ENCODE measurements at regions not wholly inside any gene's neighbourhood (a gene's known extent, or its start where the extent isn't known, plus 50 kb on each side); places are given as distances from the start of the nearest gene placed in this dataset.

GRCh38 chr14:22452330-22452729, 136.7 kb downstream of the DAD1 start:
- DNase-seq (ENCODE audit: low spot score) = no peak

DNA sequence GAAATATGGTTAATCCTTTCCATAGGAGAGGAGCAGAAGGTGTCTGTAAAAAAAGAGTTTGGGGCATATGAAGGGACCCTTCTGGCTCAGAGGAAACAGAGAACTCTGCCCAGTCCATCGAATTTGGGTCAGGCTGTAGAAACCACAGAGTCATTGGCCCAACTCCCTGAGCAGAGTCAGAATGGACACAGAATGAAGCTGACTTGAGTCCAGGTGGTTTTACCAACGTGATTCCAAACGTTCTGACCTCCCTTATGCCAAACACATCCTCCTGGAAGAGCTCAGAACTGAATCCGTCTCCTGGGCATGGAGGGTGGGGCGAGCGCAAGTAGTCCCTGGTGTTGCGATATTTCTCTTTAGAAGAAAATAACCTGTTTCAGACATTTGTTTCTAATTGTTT, 138.8 kb downstream of the DAD1 start:
- no peak for DNase-seq (ENCODE audit: low spot score)

GRCh38 chr14:22449600-22449905, 139.5 kb downstream of the DAD1 start:
- no peak for DNase-seq (ENCODE audit: low spot score)

DNA sequence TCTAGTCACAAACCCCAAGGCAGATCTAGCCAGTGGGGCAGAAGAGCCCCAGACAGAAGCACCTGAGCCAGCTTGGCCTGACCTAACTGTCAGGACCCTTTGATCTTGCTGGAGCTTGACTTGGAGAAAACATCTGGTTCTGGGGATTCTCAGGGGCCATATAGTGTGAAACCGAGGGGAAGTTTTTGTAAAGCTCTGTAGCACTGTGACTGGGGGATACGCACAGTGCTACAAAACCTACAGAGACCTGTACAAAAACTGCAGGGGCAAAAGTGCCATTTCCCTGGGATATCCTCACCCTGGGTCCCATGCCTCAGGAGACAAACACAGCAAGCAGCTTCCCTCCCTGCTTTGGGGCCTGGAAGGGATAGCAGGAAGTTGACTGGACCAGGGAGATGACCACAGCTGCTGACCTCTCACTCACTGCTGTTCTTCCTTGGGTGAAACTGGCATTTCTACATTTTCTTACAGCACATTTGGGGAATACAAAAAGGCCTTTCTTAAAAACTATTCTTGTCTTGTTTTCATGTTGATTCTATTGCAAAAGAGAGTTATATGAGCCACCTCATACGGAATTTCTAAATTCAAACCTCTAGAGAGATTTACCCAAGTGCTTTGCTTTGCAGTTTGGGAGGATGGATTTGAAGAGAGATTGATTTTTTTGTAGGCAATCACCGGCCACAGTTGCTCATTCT, 140.0 kb downstream of the DAD1 start:
- DNase-seq (ENCODE audit: low spot score) = peak; percentile 33

DNA sequence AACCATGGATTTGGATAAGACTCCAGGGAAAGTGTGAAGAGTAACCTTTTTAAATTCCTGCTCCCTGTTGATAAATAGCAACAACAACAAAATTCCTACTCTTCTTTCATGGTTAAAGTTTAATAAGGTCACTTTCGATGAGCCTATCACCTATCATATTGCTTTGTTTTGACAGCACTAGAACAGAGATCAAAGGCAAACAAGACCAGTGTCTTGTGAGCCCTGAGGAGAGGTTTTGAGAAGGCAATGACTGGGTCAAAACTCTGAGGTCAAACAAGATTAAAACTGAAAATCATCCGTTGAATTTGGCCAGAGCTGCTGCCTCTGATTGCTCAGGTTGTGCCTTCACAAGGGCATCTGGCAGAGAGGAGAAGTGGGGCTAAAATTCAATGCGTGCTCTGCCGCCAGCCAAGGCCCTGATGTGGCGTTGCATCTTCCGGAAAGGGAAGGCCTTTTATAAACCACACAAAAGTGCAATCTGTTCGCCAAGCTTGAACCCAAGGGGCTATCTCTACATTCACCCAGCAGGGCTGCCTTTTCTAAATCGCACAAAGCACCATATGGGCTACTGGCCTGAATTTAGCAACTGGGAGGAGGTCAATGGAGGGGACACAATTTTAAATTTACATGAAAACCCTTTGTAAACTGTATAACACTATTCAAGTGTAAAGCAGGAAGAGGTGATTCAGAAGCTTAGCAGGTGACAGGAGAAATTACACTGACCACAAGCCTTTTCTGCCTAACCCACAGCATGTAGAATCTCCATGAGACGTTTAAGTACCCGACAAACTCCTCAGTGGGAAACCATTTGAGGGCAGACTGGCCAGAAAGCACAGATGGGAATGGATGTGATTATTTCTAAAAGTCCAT, 140.8 kb downstream of the DAD1 start:
- DNase-seq (ENCODE audit: low spot score) = no peak

DNA sequence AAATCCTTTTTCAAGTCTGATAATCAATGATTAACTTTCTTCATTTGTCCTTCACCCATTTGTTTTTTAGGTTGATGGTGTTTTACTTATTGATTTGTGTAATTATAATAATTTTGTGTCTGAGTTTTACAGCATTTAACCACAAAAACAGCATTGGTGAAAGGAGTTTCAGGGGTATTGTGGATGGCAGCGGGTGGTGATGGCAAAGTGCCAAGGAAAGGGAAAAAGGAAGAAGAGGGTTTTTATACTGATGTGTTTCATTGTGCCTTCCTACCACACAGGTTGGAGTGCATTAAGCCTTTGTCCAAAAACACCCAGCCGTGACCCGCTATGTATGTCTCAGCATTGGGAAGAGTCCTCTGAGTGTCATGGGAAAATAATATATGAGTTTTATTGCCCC, 150.3 kb downstream of the DAD1 start:
- DNase-seq (ENCODE audit: low spot score) = no peak

- no peak for DNase-seq (ENCODE audit: low spot score)
These were observed 154.0 kb downstream of the DAD1 start for GRCh38 chr14:22434901-22435550.

GRCh38 chr14:22434030-22434429, 155.0 kb downstream of the DAD1 start:
- DNase-seq (ENCODE audit: low spot score) = no peak

DNA sequence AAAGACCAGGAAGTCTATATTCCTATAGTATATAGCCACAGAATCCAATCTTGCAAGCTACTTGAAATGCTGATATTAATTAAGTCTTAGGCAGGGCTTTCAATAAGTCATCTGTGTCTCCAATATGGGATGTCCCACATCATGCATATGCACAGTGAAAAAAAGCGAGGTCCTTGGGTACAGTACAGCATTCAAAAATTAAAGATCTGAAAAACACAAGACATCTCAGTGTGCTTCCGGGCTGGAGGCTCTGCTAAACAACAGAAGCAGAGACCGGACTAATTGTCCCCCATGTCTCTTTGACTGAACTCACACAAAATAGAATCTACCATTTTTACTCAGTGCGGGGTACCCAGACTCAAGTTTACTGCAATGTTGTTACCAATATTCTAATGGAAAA, 156.0 kb downstream of the DAD1 start:
- DNase-seq (ENCODE audit: low spot score) = peak; percentile 44

DNA sequence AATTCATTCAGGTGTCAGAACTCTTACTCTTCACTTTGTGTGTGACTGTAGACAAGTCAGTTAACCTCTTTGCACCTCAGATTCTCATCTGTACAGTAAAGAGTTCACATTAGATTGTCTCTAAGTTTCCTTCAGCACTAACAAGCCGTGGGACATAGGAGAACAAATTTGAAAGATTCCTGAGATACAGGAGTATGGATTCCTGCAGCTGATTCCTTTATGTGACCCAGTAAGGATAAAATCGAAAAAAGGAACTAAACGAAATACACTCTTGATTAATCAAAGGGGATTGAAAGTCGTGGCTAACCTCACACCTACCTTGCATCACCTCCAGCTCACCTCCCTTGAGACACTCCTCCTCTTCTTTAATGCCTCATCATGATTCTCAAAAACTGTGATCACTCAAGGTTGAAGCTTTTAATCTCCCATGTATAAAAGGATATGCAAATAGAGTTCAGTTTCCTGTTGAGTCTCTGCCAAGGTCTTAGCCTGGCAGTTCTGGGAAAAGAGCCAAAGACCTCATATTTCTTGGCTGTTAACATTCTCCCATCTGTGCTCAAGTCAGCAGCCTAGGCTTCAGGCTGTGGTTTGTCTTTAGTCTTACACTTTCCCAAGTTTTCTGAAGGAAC, 156.6 kb downstream of the DAD1 start:
- DNase-seq (ENCODE audit: low spot score) = peak; percentile 92

DNA sequence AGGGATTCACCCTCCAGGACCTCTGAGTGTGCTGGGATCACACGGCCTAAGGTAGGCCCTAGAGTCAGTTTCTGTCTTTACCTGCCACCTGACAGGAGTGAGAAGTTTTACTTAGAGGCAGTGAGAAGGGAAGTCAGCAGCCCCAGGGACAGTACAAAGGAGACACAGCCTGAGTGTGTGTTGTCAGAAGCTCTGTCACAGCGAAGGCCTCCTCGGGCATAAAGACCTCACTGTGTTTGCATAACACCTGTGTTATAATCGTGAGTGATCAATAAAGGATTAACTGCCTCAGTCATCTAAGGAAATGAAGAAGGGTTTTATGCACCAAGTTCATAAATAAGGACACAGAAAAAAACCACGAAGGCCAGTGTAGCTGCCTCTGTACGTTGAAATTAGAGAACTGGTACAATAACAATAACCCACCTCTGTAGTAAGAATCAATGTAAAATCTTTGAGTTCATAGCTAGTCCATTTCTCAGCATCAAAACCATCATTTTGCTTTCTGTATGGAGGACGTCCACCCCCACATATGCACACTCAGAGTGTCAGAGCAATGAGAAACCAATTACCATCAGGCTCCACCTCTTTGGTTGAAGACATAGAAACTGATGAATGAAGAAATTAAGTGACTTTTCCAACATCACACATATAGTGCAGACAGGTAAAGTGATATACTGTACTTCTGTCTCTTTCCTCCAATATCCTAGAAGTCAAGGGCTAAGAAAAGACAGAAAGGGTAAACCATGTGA, 159.3 kb downstream of the DAD1 start:
- DNase-seq (ENCODE audit: low spot score) = no peak

DNA sequence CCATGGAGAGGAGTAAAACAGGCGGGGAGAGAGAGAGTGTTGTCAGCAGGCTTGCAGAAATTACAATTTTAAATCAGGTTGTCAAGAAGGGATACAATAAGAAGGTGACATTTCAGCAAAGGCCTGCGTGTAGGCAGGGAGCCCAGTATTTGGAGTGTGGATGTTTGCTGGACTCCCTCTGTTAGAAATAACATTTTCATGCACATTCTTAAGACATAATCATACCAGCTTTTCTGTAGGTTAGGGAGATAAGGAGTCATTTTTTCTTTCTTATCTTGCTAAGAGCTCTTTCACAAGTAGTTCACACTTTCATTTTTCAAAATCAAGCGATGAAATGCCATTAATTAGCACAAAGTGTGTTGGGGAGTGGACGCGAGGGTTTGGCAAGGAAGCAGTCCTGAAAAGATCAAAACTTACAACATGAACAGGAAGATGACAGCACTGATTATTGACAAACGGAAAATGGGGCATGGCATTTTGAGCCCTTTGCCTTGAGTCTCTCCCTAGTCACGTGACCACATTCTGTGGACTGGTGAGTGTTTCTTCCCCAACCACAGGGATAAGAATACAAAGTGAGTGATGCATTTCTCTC, 160.2 kb downstream of the DAD1 start:
- no peak for DNase-seq (ENCODE audit: low spot score)

DNA sequence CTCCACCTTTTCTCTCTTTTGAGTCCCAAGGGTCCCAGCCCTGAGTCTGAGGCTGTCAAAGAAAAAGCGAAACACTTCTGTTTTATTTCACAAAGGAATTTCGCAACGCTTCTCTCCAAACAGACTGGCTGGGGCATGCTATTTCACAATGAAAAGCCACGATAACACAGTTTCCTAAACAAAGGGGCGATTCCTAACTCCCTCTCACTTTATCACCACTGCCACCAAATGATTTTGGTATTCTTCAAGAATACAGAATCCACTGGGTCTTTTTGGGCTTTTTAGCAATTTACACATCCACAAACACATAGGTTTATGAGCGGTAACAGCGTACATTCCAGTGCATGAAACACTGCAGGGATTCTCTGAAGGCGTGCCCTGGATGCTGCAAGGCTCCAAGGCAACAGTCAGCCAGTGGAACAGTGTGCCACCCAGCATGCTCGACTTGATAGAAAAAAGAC, 161.2 kb downstream of the DAD1 start:
- no peak for DNase-seq (ENCODE audit: low spot score)

DNA sequence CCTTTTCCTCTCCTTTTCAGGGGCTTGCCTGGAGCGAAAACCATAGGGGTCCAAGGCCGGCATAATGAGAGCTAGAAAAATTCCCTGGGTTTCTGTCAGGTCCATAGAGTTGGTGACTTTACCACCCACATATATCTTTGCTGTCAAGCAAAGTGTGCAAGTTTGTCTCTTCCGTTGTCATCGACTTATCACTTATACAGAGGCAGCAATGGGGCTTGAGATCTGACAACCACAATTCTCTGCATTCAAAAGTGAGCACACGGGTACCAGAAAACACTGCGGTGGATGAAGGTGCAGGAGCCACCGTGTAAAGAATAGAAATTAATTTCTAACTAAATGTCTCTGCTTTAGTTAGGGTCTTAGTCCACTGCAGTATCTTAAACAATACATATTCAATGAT, 162.3 kb downstream of the DAD1 start:
- DNase-seq (ENCODE audit: low spot score) = no peak

DNA sequence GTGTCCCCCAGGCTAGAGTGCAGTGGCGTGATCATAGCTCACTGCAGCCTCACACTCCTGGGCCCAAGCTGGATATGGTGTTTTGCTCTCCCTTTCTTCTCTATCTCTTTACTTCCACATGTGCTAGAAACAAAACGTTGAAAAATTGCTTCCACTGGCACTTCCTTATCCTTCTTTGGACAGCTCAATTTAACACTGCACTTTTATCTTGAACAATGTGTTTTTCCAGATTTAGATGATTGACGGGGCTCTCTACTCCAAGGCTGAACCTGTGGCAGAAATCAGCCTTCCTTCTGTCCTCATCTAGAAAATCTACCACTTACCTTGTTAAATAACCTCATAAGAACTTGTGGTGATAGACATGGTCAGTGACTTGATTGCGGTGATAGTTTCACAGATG, 165.1 kb downstream of the DAD1 start:
- no peak for DNase-seq (ENCODE audit: low spot score)

GRCh38 chr14:22422238-22422637, 166.8 kb downstream of the DAD1 start:
- no peak for DNase-seq (ENCODE audit: low spot score)

- no peak for DNase-seq (ENCODE audit: low spot score)
These were observed 168.3 kb downstream of the DAD1 start for GRCh38 chr14:22420598-22421186.

DNA sequence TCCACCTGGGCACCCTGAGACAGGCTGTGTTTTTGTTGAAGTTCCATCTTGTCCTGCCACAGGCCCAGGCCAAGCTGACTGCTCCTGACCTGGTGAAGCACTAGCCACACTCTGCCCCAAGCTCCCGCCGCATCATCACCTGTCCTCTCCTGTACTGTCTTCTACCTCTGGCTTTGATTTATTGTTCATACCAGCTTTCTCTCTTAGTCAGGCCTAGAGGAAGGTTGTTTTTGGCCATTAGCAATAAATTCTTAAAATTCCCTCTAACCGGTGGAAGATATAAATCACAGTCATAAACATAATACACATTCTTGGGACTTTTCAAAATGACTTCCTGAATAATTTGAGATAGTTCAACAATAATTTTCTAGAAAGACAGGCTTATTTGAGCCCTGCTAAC, 169.4 kb downstream of the DAD1 start:
- no peak for DNase-seq (ENCODE audit: low spot score)

DNA sequence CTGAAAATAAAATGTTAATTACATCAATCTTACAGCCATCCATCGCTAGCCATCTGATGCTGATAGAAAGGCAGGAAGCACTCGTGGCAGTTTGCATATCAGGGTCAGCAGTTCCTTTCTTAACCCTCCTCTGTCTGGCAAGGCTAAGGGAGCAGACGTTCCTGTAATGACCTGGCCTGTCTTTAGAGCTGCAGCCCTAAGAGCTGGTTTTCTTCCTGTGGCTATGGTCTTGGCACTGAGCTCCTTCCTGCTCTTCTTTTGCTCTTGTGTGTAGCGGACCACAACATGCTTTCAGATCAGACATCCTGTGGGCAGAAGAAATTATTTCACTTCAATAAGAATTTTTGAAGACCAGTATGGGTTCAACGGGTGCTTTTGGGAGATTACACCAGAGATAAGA, 170.4 kb downstream of the DAD1 start:
- no peak for DNase-seq (ENCODE audit: low spot score)

- DNase-seq (ENCODE audit: low spot score) = no peak
These were observed 171.1 kb downstream of the DAD1 start for GRCh38 chr14:22417914-22418313.

DNA sequence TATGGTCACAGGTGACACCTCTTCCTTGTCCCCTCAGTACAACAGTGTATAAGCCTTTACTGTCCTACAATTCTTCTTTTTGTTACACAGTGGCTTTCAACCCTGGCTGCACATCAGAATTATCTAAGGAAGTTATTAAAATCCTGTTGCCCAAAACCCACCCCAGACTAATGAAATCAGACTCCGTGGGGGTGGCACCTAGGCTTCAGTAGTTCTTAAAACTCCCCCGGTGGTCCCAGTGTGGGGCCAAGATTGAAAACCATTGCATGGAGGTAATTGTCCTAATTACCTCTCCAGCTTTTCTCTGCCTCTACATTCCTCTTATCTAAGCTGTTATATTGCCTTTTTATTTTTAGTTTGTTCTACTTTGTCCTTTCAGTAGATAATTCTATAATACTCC, 172.8 kb downstream of the DAD1 start:
- DNase-seq (ENCODE audit: low spot score) = no peak

Measured in COLO829 (cell line).